ENCODE measurements at regions not wholly inside any gene's neighbourhood (a gene's known extent, or its start where the extent isn't known, plus 50 kb on each side); places are given as distances from the start of the nearest gene placed in this dataset.

GRCh38 chr5:56685503-56686217 lies 129.7 kb upstream of the MAP3K1 start:
- DNase-seq (ENCODE audit: insufficient read length, low spot score, missing footprints), result no peak
- Histone ChIP-seq H3K4me2 (ENCODE audit: insufficient read depth, low read length) (no peak overlapping the region), H2AFZ (ENCODE audit: low read length) (no peak overlapping the region), H3K36me3 (ENCODE audit: insufficient read depth, low read length) (no peaks in the 10 kb centered on the region), H3K27ac (ENCODE audit: low read depth, low read length) (no peak overlapping the region), H3K27me3 (ENCODE audit: insufficient read depth, low read length) (no peaks in the 10 kb centered on the region), H4K20me1 (ENCODE audit: insufficient read depth, low read length) (no peaks in the 10 kb centered on the region), H3K4me3 (ENCODE audit: insufficient read depth, low read length) (no peak overlapping the region), H3K4me1 (ENCODE audit: insufficient read depth, low read length) (no peaks in the 10 kb centered on the region), H3K9me3 (ENCODE audit: low read depth, low read length) (no peaks in the 10 kb centered on the region), H3K79me2 (ENCODE audit: insufficient read depth, low read length) (no peaks in the 10 kb centered on the region)
- TF ChIP-seq, protein P1, sequence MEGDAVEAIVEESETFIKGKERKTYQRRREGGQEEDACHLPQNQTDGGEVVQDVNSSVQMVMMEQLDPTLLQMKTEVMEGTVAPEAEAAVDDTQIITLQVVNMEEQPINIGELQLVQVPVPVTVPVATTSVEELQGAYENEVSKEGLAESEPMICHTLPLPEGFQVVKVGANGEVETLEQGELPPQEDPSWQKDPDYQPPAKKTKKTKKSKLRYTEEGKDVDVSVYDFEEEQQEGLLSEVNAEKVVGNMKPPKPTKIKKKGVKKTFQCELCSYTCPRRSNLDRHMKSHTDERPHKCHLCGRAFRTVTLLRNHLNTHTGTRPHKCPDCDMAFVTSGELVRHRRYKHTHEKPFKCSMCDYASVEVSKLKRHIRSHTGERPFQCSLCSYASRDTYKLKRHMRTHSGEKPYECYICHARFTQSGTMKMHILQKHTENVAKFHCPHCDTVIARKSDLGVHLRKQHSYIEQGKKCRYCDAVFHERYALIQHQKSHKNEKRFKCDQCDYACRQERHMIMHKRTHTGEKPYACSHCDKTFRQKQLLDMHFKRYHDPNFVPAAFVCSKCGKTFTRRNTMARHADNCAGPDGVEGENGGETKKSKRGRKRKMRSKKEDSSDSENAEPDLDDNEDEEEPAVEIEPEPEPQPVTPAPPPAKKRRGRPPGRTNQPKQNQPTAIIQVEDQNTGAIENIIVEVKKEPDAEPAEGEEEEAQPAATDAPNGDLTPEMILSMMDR (IDR thresholded peaks at IDR 0.05; ENCODE audit: extremely low read depth, low read depth, low read length), result no peak

DNA sequence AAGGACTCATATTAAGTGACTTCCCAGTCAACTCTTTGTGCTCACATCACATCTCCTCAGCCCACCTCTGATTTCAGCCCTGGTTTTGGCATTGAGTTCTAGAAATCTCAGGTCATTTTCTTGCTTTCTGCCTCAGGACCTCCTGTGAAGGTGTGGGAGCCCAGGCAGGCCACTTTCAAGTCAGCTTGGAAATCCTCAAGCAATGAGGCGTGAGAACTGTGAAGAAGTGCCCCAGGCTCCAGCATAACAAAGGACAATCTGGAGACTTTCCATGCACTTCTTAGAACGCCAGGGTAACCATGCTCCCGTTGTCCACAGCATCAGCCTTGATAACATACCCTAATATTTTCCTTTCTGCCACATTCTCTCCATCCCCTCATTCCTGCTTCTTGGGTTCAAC lies 131.2 kb upstream of the MAP3K1 start:
- Histone ChIP-seq H3K4me2 (ENCODE audit: insufficient read depth, low read length) (no peak overlapping the region), H3K4me3 (ENCODE audit: insufficient read depth, low read length) (no peak overlapping the region), H3K9me3 (ENCODE audit: low read depth, low read length) (no peaks in the 10 kb centered on the region), H2AFZ (ENCODE audit: low read length) (no peak overlapping the region), H4K20me1 (ENCODE audit: insufficient read depth, low read length) (no peaks in the 10 kb centered on the region), H3K79me2 (ENCODE audit: insufficient read depth, low read length) (no peaks in the 10 kb centered on the region), H3K27me3 (ENCODE audit: insufficient read depth, low read length) (no peaks in the 10 kb centered on the region), H3K4me1 (ENCODE audit: insufficient read depth, low read length) (no peaks in the 10 kb centered on the region), H3K36me3 (ENCODE audit: insufficient read depth, low read length) (no peaks in the 10 kb centered on the region), H3K27ac (ENCODE audit: low read depth, low read length) (no peak overlapping the region)
- no peak for DNase-seq (ENCODE audit: insufficient read length, low spot score, missing footprints)
- TF ChIP-seq, protein P1 (IDR thresholded peaks at IDR 0.05; ENCODE audit: extremely low read depth, low read depth, low read length), result no peak

DNA sequence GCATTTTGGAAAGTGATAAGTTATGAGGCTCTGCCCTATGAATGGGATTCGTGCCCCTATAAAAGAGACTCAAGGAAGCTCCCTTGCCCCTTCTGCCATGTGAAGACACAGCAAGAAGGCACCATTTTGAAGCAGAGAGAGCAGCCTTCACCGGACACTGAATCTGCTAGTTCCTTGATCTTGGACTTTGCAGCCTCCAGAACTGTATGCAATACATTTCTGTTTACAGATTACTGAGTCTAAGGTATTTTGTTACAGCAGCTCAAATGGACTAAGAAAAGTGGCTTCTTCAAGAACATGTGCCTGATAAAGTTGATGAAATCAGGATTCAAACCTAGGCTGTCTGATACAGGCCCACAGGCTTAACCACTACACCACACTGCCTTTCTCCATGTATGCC lies 131.6 kb upstream of the MAP3K1 start:
- no peak overlapping the region for H3K4me3 ChIP-seq (ENCODE audit: insufficient read depth, low read length)
- no peaks in the 10 kb centered on the region for H3K79me2 ChIP-seq (ENCODE audit: insufficient read depth, low read length)
- H3K4me2 ChIP-seq (ENCODE audit: insufficient read depth, low read length), result no peak overlapping the region
- no peaks in the 10 kb centered on the region for H3K27me3 ChIP-seq (ENCODE audit: insufficient read depth, low read length)
- H3K36me3 ChIP-seq (ENCODE audit: insufficient read depth, low read length), result no peaks in the 10 kb centered on the region
- DNase-seq (ENCODE audit: insufficient read length, low spot score, missing footprints), result no peak
- H3K9me3 ChIP-seq (ENCODE audit: low read depth, low read length), result no peaks in the 10 kb centered on the region
- TF ChIP-seq, protein P1 (IDR thresholded peaks at IDR 0.05; ENCODE audit: extremely low read depth, low read depth, low read length), result no peak
- no peak overlapping the region for H3K27ac ChIP-seq (ENCODE audit: low read depth, low read length)
- H3K4me1 ChIP-seq (ENCODE audit: insufficient read depth, low read length), result no peaks in the 10 kb centered on the region
- no peaks in the 10 kb centered on the region for H4K20me1 ChIP-seq (ENCODE audit: insufficient read depth, low read length)
- H2AFZ ChIP-seq (ENCODE audit: low read length), result no peak overlapping the region

GRCh38 chr5:56683281-56683680 lies 132.1 kb upstream of the MAP3K1 start:
- Histone ChIP-seq H2AFZ (ENCODE audit: low read length) (no peak overlapping the region), H3K36me3 (ENCODE audit: insufficient read depth, low read length) (no peaks in the 10 kb centered on the region), H3K27ac (ENCODE audit: low read depth, low read length) (no peak overlapping the region), H3K27me3 (ENCODE audit: insufficient read depth, low read length) (no peaks in the 10 kb centered on the region), H4K20me1 (ENCODE audit: insufficient read depth, low read length) (no peaks in the 10 kb centered on the region), H3K4me2 (ENCODE audit: insufficient read depth, low read length) (no peak overlapping the region), H3K9me3 (ENCODE audit: low read depth, low read length) (no peaks in the 10 kb centered on the region), H3K4me3 (ENCODE audit: insufficient read depth, low read length) (no peak overlapping the region), H3K4me1 (ENCODE audit: insufficient read depth, low read length) (no peaks in the 10 kb centered on the region), H3K79me2 (ENCODE audit: insufficient read depth, low read length) (no peaks in the 10 kb centered on the region)
- TF ChIP-seq, protein P1 (IDR thresholded peaks at IDR 0.05; ENCODE audit: extremely low read depth, low read depth, low read length), result no peak
- no peak for DNase-seq (ENCODE audit: insufficient read length, low spot score, missing footprints)

Data from osteoblast (primary cell).